NOMO-1 treated with DMSO at 0.1 percent for 48 hours (cell line): ENCODE measurements at regions not wholly inside any gene's neighbourhood (a gene's known extent, or its start where the extent isn't known, plus 50 kb on each side); places are given as distances from the start of the nearest gene placed in this dataset.

Experiments
- DNase-seq: peaks from one replicate; lab custom pipeline; 2025; ENCODE audit not compliant: unreplicated experiment; lab: John Stamatoyannopoulos, UW

- DNase-seq = peak; percentile 74
Measured at GRCh38 chr2:12050396-12050795, 304.0 kb downstream of the LPIN1 start.

DNA sequence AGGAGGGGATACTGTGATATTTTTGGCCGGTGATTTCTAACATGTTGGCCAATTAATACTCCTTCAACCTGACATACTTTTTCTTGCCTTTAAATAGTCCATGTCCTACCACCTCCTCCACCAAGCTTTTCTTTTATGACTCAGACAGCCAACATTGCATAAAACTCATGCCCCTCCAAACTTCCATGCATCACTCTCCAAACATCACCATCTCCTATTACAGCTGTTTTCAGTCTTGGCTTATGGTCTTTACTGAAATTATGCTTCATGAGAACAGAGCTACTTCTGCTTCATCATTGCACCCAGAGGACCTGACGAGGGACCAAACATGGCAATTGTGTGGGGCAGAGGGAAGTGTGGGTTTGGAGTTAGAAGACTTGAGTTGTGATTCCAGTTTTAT is 305.4 kb downstream of the LPIN1 start:
- no peak for DNase-seq

DNA sequence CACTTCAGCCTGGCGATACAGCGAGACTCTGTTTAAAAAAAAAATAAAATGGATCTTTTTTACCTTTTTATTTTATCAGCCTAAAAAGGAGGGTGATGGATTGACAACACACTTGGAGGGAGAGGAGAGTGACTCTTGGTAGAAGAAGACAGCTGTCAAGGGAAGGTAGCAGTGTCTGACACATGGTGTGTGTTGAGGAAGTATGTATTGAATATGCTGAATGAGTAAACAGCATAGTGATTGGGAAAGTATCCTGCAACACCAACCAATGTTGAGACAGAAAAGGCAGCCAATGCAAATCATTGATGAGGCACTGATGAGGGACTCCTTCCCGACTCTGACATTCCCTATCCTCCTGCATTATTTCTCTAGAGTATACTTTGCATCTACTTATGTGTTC is 306.4 kb downstream of the LPIN1 start:
- no peak for DNase-seq

DNA sequence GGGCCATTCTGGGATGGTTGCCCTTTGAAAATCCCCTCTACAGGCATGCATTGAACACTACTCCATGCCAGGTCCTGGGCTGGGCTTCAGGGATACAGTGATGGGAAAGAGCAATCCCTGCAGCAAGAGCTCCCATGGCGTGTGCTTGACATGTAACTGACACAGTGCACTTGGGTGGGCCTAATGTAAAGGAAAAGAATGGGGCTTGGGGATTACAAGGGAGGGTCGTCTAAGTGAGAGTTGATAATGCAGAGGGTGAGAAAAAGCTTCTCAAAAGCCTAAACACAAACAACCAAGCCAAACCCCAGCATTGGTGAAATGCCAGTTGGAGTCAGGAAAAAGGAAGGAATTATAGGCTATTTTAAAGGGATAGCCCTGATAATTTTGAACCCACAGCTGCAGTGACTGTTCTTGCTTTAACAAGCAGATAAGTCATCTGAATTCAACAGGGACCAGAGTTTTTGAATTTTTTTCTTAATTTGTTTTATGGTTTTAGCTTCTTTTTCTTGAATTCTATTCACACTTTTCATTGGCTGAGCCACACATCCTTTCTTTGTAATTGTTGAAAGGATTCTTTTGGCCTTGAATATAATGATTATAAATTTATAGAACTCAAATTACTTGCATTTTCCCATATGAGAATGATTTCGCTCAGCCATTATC is 308.7 kb downstream of the LPIN1 start:
- DNase-seq = no peak

DNA sequence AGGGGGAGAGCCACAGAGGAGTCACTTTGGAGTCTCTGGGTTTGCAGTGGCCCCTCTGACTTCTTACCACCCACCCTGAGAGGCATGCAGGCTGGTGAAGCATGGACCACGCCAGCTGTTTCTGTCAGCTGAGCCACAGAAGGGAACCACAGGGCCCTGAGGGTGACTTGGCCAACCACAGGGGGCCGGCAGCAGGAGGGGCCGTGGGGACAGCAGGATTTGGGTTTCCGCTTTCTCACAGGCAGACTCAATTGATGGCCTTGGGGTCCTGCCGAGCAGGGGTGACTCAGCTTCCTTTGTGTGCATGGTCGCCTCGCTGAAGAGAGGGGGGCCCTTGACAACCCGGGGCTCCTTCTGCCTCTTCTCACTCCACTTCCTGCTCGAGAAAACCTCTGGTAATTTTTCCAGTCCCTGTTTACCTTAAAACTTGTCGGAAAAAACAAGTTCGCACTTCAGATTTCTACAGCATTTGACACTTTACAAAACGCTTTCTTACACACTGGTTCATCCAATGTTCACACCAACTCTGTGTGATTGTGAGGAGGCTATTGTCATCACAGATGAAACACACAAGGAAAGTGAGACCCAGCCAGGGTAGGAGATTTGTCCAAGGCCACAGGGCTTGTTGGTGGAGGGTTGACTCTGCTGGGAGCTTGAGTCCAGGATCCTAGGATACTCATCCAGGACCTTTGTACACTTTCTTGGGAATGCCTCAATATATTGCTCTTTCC is 311.2 kb downstream of the LPIN1 start:
- peak; percentile 85 for DNase-seq

DNA sequence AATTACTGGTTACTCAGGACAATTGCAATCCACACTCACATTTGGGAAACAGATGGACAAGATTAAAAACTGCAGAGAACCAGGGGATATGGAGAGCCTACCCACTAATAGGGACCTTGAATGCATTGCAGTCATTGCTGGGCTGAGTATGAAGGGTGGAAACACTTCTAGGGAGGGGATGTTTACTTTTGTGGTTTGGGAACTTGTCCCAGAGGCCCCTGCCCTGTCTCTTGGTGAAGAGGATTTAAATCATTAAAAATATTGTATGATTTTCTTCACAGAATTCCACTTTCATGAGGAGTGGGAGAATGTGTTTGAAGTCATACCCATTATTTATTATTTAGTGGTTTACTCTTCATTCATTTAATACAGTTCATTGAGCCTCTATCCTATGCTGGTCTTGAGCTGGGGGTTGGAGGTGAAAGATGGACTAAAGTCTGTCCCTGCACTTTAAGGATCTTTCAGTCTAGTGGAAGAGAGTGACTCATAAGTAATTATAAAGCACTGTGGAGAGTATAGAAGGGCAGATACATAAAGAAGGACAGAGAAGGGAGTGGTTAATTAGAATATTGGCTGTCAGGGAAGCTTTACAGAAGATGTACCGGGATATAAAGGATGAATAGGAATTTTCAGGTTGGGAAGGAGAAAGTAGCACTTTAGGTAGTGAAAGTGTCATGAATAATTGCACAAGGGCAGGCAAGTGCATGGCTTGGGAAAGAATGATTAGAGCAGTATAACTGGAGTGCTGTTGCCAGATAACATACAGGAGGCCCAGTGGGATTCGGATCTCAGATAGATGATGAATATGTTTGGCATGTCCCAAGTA is 313.4 kb downstream of the LPIN1 start:
- DNase-seq = peak; percentile 33

- no peak for DNase-seq
Measured at GRCh38 chr2:12060886-12061285, 314.5 kb downstream of the LPIN1 start.

- no peak for DNase-seq
Measured at GRCh38 chr2:12061286-12062052, 315.0 kb downstream of the LPIN1 start.

GRCh38 chr2:12062053-12062395 is 315.6 kb downstream of the LPIN1 start:
- DNase-seq = no peak

DNA sequence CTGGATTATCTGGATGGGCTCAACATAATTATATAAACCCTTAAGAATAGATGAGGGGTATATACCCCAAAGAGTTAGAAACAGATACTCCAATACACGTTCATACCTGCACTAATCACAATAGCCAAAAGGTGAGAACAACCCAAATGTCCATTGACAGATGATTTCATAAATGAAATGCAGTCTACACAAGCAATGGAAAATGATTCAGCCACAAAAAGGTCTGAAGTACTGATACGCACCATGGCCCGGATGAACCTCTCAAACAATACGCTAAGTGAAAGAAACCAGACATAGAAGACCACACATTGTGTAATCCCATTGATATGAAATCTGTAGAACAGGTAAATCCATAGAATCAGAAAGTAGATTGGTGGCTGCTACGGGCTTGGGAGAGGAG is 316.8 kb downstream of the LPIN1 start:
- no peak for DNase-seq

- no peak for DNase-seq
Measured at GRCh38 chr2:12064153-12064552, 317.7 kb downstream of the LPIN1 start.

GRCh38 chr2:12066116-12066515 is 319.7 kb downstream of the LPIN1 start:
- DNase-seq = no peak

DNA sequence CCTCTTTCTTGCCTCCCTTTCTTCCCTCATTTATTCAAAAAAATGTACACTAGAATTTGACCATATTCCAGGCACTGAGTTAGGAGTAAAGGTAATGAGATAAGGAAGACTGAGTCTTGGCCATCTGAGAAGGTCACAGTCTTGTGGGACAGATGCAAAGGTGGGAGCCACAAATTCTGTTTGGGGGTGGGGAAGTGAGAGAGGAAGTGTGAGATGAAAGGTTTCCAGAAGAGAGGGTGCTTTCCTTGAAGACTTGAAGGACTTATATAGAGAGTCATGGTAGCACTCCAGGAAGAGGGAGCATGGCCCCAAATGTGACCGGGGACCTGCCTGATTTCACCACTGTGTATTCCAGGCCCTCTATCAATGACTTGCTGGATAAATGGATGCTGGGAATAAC is 320.6 kb downstream of the LPIN1 start:
- DNase-seq = no peak

DNA sequence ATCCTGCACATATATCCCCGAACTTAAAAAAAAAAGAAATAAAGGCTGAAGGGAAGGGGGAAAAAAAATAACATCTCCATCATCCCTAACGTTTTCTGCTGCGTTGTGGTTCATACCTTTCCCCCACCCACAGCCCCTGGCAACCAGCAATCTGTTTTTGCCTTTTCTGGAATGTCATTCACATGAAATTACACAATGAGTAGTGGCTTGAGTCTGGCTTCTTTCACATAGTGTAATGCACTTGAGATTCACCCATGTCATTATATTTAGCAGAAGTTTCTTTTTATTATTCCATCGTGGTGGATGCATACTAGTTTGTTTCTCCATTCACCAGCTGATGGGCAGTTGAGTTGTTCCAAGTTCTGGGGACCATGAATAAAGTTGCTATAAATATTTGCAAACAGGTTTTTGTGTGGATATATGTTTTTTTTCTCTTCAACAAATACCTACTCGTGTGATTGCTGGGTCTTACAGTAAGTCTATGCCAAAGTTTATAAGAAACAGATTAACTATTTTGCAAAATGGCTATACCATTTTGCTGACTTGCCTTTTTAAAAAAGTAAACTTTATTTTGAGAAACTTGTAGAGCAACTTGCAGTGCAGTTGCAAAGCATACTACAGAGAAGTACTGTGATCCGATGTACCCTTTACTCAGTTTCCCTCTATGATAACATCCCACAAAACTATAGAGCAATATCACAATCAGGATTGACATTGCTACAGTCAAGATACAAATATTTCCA is 322.5 kb downstream of the LPIN1 start:
- DNase-seq = no peak

GRCh38 chr2:12070153-12070552 is 323.7 kb downstream of the LPIN1 start:
- no peak for DNase-seq

GRCh38 chr2:12070581-12070980 is 324.1 kb downstream of the LPIN1 start:
- no peak for DNase-seq

GRCh38 chr2:12071318-12071717 is 324.9 kb downstream of the LPIN1 start:
- DNase-seq = peak; percentile 74

DNA sequence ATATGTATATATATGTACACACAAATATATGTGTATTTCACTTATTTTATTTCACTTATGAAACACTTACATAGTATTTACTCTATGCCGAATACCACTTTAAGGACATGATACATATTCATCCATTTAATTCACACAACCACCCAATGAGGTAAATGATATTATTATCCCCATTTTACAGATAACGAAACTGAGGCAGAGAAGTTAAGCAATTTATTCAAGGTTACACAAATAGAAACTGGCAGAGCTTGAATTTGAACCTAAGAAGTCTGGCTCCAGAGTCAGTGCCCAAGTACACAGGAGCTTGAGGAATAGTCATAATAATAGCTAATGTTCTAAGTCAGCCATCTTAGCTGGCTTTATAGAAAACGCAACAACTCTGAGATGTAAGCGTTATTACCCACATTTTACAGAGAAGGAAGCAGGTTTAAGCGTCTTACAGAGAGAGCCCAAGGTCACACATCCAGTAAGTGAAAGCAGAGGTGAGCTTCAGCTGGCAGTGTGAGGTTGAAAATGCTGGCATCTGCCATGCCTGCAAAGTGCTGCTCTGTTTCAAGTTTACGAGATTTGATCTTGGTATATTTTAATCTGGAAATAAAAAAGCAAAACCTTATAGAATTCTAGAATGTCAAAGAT is 326.9 kb downstream of the LPIN1 start:
- DNase-seq = no peak

- no peak for DNase-seq
Measured at GRCh38 chr2:12074126-12074844, 327.9 kb downstream of the LPIN1 start.

DNA sequence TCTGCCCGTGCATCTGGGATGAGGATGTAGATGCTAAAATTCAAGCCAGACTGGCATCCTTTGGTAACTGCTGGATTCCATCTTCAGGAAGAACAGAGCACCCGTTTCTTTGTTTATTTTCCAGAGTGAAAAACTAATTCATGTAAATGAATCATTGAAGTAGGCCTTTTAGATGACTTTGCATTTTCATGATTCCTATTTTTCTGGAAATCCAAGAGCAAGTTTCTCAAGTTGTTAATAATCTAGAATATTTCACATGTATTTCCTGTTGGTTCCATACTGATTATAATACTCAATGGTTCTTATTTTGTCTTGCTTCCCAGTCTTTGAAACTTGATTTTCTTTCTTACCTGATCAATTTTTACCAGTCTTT is 328.4 kb downstream of the LPIN1 start:
- DNase-seq = no peak
